Smooth muscle cell (in vitro differentiated cells): ENCODE measurements at regions not wholly inside any gene's neighbourhood (a gene's known extent, or its start where the extent isn't known, plus 50 kb on each side); places are given as distances from the start of the nearest gene placed in this dataset.

Source experiments
- DNase-seq: peaks from one replicate; lab custom pipeline; 2025; ENCODE audit not compliant: unreplicated experiment; lab: John Stamatoyannopoulos, UW
- H2AFZ ChIP-seq: fragments of 200-600 bp; sonication (generic); 2 replicates; pipeline ENCODE4 v1.6.0; 2016; ENCODE audit warnings: antibody characterized with exemption, low read depth, mild to moderate bottlenecking
- H3F3A ChIP-seq: fragments of 200-600 bp; sonication (generic); 2 replicates; pipeline ENCODE4 v1.6.0; 2017; ENCODE audit warnings: antibody characterized with exemption, low read depth
- H3K27ac ChIP-seq: fragments of 200-600 bp; sonication (generic); 2 replicates; pipeline ENCODE4 v1.5.1; 2016; ENCODE audit warnings: low read depth, mild to moderate bottlenecking
- H3K27me3 ChIP-seq: fragments of 200-600 bp; sonication (generic); 2 replicates; pipeline ENCODE4 v1.6.1; 2016; ENCODE audit warnings: low read depth, mild to moderate bottlenecking
- H3K36me3 ChIP-seq: fragments of 200-600 bp; sonication (generic); 2 replicates; pipeline ENCODE4 v1.5.1; 2016; ENCODE audit warnings: low read depth
- H3K4me1 ChIP-seq: fragments of 200-600 bp; sonication (generic); 2 replicates; pipeline ENCODE4 v1.5.1; 2016; ENCODE audit warnings: low read depth
- H3K4me2 ChIP-seq: fragments of 200-600 bp; sonication (generic); 2 replicates; pipeline ENCODE4 v1.6.0; 2016; ENCODE audit warnings: mild to moderate bottlenecking
- H3K4me3 ChIP-seq: fragments of 200-600 bp; sonication (generic); 2 replicates; pipeline ENCODE4 v1.5.1; 2016; ENCODE audit warnings: mild to moderate bottlenecking
- H3K79me2 ChIP-seq: fragments of 200-600 bp; sonication (generic); 2 replicates; pipeline ENCODE4 v1.6.0; 2016; ENCODE audit warnings: low read depth, mild to moderate bottlenecking
- H3K9ac ChIP-seq: fragments of 200-600 bp; sonication (generic); 2 replicates; pipeline ENCODE4 v1.6.0; 2016; ENCODE audit warnings: low read depth
- H3K9me3 ChIP-seq: fragments of 200-600 bp; sonication (generic); replicated peaks from 2 replicates; pipeline ENCODE4 v1.5.1; 2016; ENCODE audit warnings: low read depth
- H4K20me1 ChIP-seq: fragments of 200-600 bp; sonication (generic); 2 replicates; pipeline ENCODE4 v1.6.0; 2016; ENCODE audit warnings: low read depth
- CTCF ChIP-seq: fragments of 200-600 bp; sonication (generic); IDR thresholded peaks from 2 replicates; pipeline ENCODE4 v1.5.1; 2017; ENCODE audit warnings: borderline replicate concordance, mild to moderate bottlenecking, antibody characterized with exemption; ENCODE audit not compliant: insufficient read depth, poor library complexity, severe bottlenecking
- WGBS: methylation state at CpG from one replicate; pipeline ENCODE4 v1.1.7; 2016; ENCODE audit warnings: low lambda C conversion rate; 5-methylcytosine and 5-hydroxymethylcytosine counted together

GRCh38 chr7:42677751-42678699, 233.8 kb downstream of the C7orf25 start:
- DNase-seq, result no peak
- Histone ChIP-seq H3K9me3 (no peaks in the 10 kb centered on the region), H4K20me1 (no peaks in the 10 kb centered on the region), H2AFZ (peak overlapping the region; percentile 4), H3K4me1 (no peaks in the 10 kb centered on the region), H3K79me2 (no peaks in the 10 kb centered on the region), H3K27me3 (no peaks in the 10 kb centered on the region), H3K9ac (no peak overlapping the region), H3F3A (peaks cover 8% of the 10 kb centered on the region), H3K36me3 (no peaks in the 10 kb centered on the region), H3K4me3 (no peak overlapping the region), H3K4me2 (peak overlapping the region; percentile 33), H3K27ac (peak overlapping the region; percentile 80)
- TF ChIP-seq CTCF, result no peak
- WGBS, result 22% methylated on average over 3 of the region's 3 CpGs

GRCh38 chr7:42674541-42674940, 237.3 kb downstream of the C7orf25 start:
- peaks cover 8% of the 10 kb centered on the region for H3F3A ChIP-seq
- H3K79me2 ChIP-seq, result no peaks in the 10 kb centered on the region
- H4K20me1 ChIP-seq, result no peaks in the 10 kb centered on the region
- H2AFZ ChIP-seq, result no peak overlapping the region
- H3K4me2 ChIP-seq, result no peak overlapping the region
- no peak for TF ChIP-seq CTCF
- H3K27ac ChIP-seq, result no peak overlapping the region
- no peaks in the 10 kb centered on the region for H3K36me3 ChIP-seq
- H3K9ac ChIP-seq, result no peak overlapping the region
- no peaks in the 10 kb centered on the region for H3K27me3 ChIP-seq
- no peak overlapping the region for H3K4me3 ChIP-seq
- H3K9me3 ChIP-seq, result no peaks in the 10 kb centered on the region
- H3K4me1 ChIP-seq, result peaks cover 17% of the 10 kb centered on the region
- DNase-seq, result no peak

GRCh38 chr7:42673951-42674350, 237.9 kb downstream of the C7orf25 start:
- H3K79me2 ChIP-seq, result no peaks in the 10 kb centered on the region
- peak overlapping the region; percentile 16 for H2AFZ ChIP-seq
- H3K9me3 ChIP-seq, result no peaks in the 10 kb centered on the region
- H3K27me3 ChIP-seq, result no peaks in the 10 kb centered on the region
- H3K4me3 ChIP-seq, result no peak overlapping the region
- peaks cover 17% of the 10 kb centered on the region for H3K4me1 ChIP-seq
- no peaks in the 10 kb centered on the region for H3K36me3 ChIP-seq
- H3F3A ChIP-seq, result peaks cover 5% of the 10 kb centered on the region
- H4K20me1 ChIP-seq, result no peaks in the 10 kb centered on the region
- no peak overlapping the region for H3K27ac ChIP-seq
- no peak overlapping the region for H3K4me2 ChIP-seq
- WGBS, result 35% methylated on average over 6 of the region's 6 CpGs
- no peak for TF ChIP-seq CTCF
- no peak for DNase-seq
- H3K9ac ChIP-seq, result no peak overlapping the region
